HepG2 (cell line): ENCODE measurements at regions not wholly inside any gene's neighbourhood (a gene's known extent, or its start where the extent isn't known, plus 50 kb on each side); places are given as distances from the start of the nearest gene placed in this dataset.

ENCODE experiments used
- ATAC-seq: fragments of 200-7000 bp; cut with Tn5 transposase; 3 replicates; pipeline ENCODE4 v1.9.1; 2020; ENCODE audit warnings: mild to moderate bottlenecking, moderate library complexity
- BruUV-seq: library from RNA; stranded (reverse); fragments of 400-500 nt; replicated peaks from 2 replicates; lab custom pipeline; 2021; lab: Mats Ljungman, UMichigan
- CTCF ChIA-PET: fragments of 300-600 bp; formaldehyde crosslinking; extraction: SDS; loops from one replicate; lab custom pipeline; 2021; ENCODE audit warnings: low total read pairs, inconsistent platforms, low intra/inter-chr PET ratio; lab: Yijun Ruan, JAX
- POLR2A ChIA-PET: fragments of 350-600 bp; sonication (Branson Sonifier 250); formaldehyde crosslinking; loops from one replicate; lab custom pipeline; 2020; ENCODE audit warnings: antibody characterized with exemption, inconsistent platforms; lab: Yijun Ruan, JAX
- DNase-seq: peaks from one replicate; pipeline ENCODE4 v3.0.0-alpha.2; 2015; ENCODE audit warnings: low spot score
- FAIRE-seq: peaks from 3 replicates; lab custom pipeline; 2011; peaks lifted over from hg19 to GRCh38; lab: Jason Lieb, UNC
- H2AFZ ChIP-seq: one replicate; pipeline ENCODE4 v1.6.1; 2011; ENCODE audit warnings: low read length, inconsistent platforms
- H3K27ac ChIP-seq: fragments of 300-600 bp; 3 replicates; pipeline ENCODE4 v1.8.0; 2011; ENCODE audit warnings: mixed run types, mild to moderate bottlenecking, mixed read lengths, low read length, inconsistent platforms; ENCODE audit not compliant: insufficient read depth; ENCODE audit errors: extremely low read length
- H3K27me3 ChIP-seq, 2 experiments: fragments of 200-600 bp in 1 of 2; 2 replicates in 1 of 2; 3 replicates in 1 of 2; pipeline versions ENCODE4 v1.6.0 to v1.8.0; 2011; ENCODE audit warnings: low read length in 2 of 2, mild to moderate bottlenecking in 2 of 2, moderate library complexity in 2 of 2, inconsistent platforms in 1 of 2; ENCODE audit not compliant: insufficient read depth in 2 of 2, control insufficient read depth in 1 of 2
- H3K36me3 ChIP-seq, 2 experiments: fragments of 200-600 bp in 1 of 2; replicated peaks in 1 of 2; 2 replicates in 1 of 2; 3 replicates in 1 of 2; pipeline versions ENCODE4 v1.5.1 to v1.8.0; 2011; ENCODE audit warnings: low read length in 2 of 2, inconsistent platforms in 1 of 2; ENCODE audit not compliant: insufficient read depth in 2 of 2, control insufficient read depth in 1 of 2
- H3K4me1 ChIP-seq: 2 replicates; pipeline ENCODE4 v1.5.1; 2012; ENCODE audit warnings: low read length, inconsistent platforms; ENCODE audit not compliant: insufficient read depth
- H3K4me2 ChIP-seq: 2 replicates; pipeline ENCODE4 v1.6.0; 2011; ENCODE audit warnings: low read depth, low read length, inconsistent platforms
- H3K4me3 ChIP-seq, 3 experiments: fragments of 200-600 bp in 1 of 3; sonication (generic), shearing (Covaris generic) in 1 of 3; replicated peaks in 1 of 3; 2 replicates each; pipeline ENCODE4 v1.5.1; 2011 to 2016; ENCODE audit warnings: low read length in 3 of 3, inconsistent platforms in 2 of 3, low read depth in 2 of 3, mild to moderate bottlenecking in 2 of 3, control low read depth in 1 of 3, mixed read lengths in 1 of 3; ENCODE audit not compliant: insufficient read depth in 1 of 3
- H3K79me2 ChIP-seq: one replicate; pipeline ENCODE4 v1.6.1; 2011; ENCODE audit warnings: low read length, inconsistent platforms; ENCODE audit not compliant: insufficient read depth
- H3K9ac ChIP-seq: 2 replicates; pipeline ENCODE4 v1.6.0; 2011; ENCODE audit warnings: mild to moderate bottlenecking, low read depth, low read length, inconsistent platforms; ENCODE audit not compliant: insufficient read depth
- H3K9me3 ChIP-seq: 2 replicates; pipeline ENCODE4 v1.5.1; 2012; ENCODE audit warnings: mild to moderate bottlenecking, low read length
- H4K20me1 ChIP-seq: 2 replicates; pipeline ENCODE4 v1.6.0; 2011; ENCODE audit warnings: inconsistent platforms, mild to moderate bottlenecking, low read length, moderate library complexity; ENCODE audit not compliant: insufficient read depth
- FOXA1 ChIP-seq, 2 experiments: fragments of 450-650 bp in 1 of 2; sonication (generic) in 1 of 2; formaldehyde crosslinking in 1 of 2; IDR thresholded peaks; 2 replicates each; pipeline versions ENCODE4 v1.4.0 to v1.6.1; 2016 to 2020; ENCODE audit warnings: missing genetic modification reagents in 1 of 2
- MBNL3 ChIP-seq: fragments of 250-450 bp; sonication (Bioruptor Pico); conservative IDR thresholded peaks from 2 replicates; pipeline ENCODE4 v1.8.0; 2022; ENCODE audit warnings: mild to moderate bottlenecking, inconsistent platforms
- PCBP1 ChIP-seq: fragments of 200-400 bp; formaldehyde crosslinking; IDR thresholded peaks from 2 replicates; pipeline ENCODE4 v1.6.1; 2017; ENCODE audit warnings: mild to moderate bottlenecking, low read depth, low read length, borderline replicate concordance
- RARA ChIP-seq: IDR thresholded peaks from 2 replicates; pipeline ENCODE4 v1.6.1; 2016; ENCODE audit warnings: missing genetic modification reagents, missing compliant biosample characterization
- ZNF598 ChIP-seq: sonication (generic); formaldehyde crosslinking; IDR thresholded peaks from 2 replicates; pipeline ENCODE4 v1.5.1; 2020; ENCODE audit warnings: mild to moderate bottlenecking, missing genetic modification reagents, borderline replicate concordance
- ZNF710 ChIP-seq: sonication (generic); formaldehyde crosslinking; IDR thresholded peaks from 2 replicates; pipeline ENCODE4 v1.5.0; 2020; ENCODE audit warnings: mild to moderate bottlenecking, missing genetic modification reagents, borderline replicate concordance
- WGBS: methylation state at CpG from one replicate; pipeline ENCODE4 v1.1.6; 2017; ENCODE audit warnings: low lambda C conversion rate; 5-methylcytosine and 5-hydroxymethylcytosine counted together
- in situ Hi-C: cut with HindIII; loops from 2 replicates; pipeline ENCODE4 v1.10.0; 2017; ENCODE audit warnings: low pct_unique_long_range_greater_than_20kb; ENCODE audit not compliant: extremely low pct_ligation_motif_present
- intact Hi-C: fragments of 100-400 bp; cut with micrococcal nuclease; formaldehyde crosslinking; loops from one replicate; pipeline ENCODE4 v1.10.0; 2022; ENCODE audit not compliant: unreplicated experiment
- TF ChIP-seq, protein P1 (sequence below): sonication (generic); formaldehyde crosslinking; IDR thresholded peaks from 2 replicates; pipeline ENCODE4 v1.8.1; 2023; ENCODE audit warnings: missing genetic modification reagents, inconsistent platforms, borderline replicate concordance

DNA sequence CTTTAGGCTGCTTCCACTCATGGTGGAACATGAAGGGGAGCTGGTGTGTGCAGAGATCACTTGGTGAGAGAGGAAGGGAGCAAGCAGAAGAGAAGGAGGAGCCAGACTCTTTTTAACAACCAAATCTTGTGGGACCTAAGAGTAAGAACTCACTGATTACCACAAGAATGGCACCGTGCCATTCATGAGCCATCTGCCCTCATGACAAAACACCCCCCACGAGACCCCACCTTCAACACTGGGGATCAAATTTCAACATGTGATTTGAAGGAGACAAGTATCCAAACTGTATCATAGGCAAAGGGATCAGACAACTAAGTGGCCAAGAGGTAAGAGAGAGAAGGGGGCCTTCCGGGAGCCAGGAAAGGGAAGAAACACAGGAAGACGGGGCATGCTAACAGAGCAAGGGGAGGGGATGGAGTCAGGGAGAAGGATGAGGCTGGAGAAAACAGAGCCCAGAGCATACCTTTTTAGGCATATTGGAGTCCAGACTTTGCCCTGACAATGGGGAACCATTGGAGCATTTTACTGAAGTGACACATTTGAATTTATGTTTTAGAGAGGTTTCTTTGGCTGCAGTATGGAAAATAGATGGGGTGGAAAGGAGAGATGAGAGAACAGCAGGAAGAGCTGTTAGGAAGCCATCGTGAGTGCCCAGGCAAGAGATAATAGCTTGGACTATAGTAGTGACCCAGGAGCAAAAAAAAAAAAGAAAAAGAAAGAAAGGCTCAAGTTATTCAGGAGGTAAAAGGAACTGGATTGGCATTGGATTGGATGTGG, 204.4 kb upstream of the NUDT4 start:
- FAIRE-seq = no peak

More for the DNA sequence above, 204.4 kb upstream of the NUDT4 start:
- Histone ChIP-seq H3K4me2 (no peak overlapping the region), H3K27ac (no peak overlapping the region), H3K9me3 (no peaks in the 10 kb centered on the region; the same call in 1 of the 2 replicates), H4K20me1 (no peaks in the 10 kb centered on the region), H3K4me3 (no peak overlapping the region), H2AFZ (no peak overlapping the region), H3K27me3 (no peaks in the 10 kb centered on the region; a peak in 1 of 5 replicates), H3K79me2 (no peaks in the 10 kb centered on the region), H3K36me3 (no peaks in the 10 kb centered on the region), H3K4me1 (peaks cover 48% of the 10 kb centered on the region), H3K9ac (no peak overlapping the region)
- ChIA-PET POLR2A (no interaction called here), CTCF (no interaction called here)
- no peak for DNase-seq
- no TSS peak for BruUV-seq
- intact Hi-C loops (no loop called here), in situ Hi-C loops (no loop called here)
- no peak for ATAC-seq
- 56% methylated on average over 5 of the region's 5 CpGs for WGBS
- TF ChIP-seq PCBP1 (no peak), ZNF710 (CRISPR knock-in tag) (no peak), MBNL3 (CRISPR knock-in tag) (no peak), FOXA1 (IDR thresholded peaks at IDR 0.05) (no peak), FOXA1 (CRISPR knock-in tag; IDR thresholded peaks at IDR 0.05) (no peak), RARA (CRISPR knock-in tag) (no peak), ZNF598 (CRISPR knock-in tag) (no peak)
- TF ChIP-seq, protein P1, sequence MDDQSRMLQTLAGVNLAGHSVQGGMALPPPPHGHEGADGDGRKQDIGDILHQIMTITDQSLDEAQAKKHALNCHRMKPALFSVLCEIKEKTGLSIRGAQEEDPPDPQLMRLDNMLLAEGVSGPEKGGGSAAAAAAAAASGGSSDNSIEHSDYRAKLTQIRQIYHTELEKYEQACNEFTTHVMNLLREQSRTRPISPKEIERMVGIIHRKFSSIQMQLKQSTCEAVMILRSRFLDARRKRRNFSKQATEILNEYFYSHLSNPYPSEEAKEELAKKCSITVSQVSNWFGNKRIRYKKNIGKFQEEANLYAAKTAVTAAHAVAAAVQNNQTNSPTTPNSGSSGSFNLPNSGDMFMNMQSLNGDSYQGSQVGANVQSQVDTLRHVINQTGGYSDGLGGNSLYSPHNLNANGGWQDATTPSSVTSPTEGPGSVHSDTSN (CRISPR knock-in tag) = no peak
